CD4-positive, alpha-beta T cell treated with Interferon alpha-2 for 1 hour (primary cell): ENCODE measurements at regions not wholly inside any gene's neighbourhood (a gene's known extent, or its start where the extent isn't known, plus 50 kb on each side); places are given as distances from the start of the nearest gene placed in this dataset.

Source experiments
- DNase-seq, 2 donors: peaks; one replicate each; pipeline ENCODE4 v3.0.0-alpha.2; 2020 to 2022

DNA sequence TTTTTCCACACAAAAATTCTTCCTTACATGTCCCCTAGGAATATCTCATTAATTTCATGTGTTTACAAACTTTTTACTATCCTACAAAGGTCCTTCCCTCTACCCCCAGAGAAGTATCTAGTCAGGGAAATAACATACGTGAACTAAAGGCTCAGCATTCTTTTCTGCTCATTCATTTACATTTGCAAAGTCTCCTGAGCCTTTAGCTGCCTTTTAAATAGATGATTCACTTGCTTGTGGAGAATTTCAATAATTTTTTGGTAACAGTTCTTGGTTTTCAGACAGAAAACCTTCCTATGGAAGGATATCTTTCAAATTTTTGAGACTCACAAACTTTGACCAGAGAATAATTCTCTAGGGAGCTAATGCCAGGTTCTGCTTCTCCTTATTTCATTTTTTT is 81.5 kb upstream of the RMDN2 start:
- DNase-seq: no peak

GRCh38 chr2:37846207-37846606 is 78.9 kb upstream of the RMDN2 start:
- DNase-seq: no peak

DNA sequence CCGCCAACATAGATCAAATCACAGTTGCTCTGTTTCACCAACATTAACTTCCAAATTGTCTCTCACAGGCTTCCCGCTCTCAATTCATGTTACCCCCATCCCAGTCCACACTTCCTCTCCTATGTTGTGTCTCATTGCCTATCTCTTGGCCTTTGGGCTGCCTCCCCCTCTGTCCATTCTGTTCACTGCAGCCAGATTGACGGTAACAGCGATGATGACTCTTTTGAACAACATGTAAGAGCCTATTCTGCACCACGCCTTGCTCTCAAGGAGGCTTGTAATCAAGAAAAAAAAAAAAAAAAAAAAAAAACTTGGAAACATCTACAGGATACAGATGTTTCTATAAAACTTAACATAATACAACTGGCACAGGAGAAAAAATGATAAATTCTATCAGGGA is 77.3 kb upstream of the RMDN2 start:
- no peak for DNase-seq

- DNase-seq: no peak
Measured at GRCh38 chr2:37848451-37848850, 76.6 kb upstream of the RMDN2 start.

DNA sequence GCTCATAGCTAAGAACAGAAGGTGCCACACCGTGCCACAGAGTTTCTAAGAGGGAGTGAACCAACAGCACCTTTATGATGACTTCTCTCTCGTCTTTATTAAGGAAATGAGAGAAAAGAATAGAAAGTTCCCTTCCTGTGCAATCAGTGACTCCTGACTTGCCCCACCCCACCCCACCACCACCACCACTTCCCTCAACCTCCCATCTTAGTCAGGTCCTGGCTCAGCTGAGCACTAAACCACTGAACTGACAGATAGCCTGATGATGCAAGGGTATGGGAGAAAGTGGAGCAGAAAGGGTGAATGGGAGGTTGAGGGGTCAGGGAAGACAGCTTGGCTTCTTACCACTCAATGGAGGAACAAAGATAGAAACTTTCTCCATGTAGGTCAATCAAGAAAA is 75.2 kb upstream of the RMDN2 start:
- DNase-seq: peak in 1 of 2 donors; percentile 11

- DNase-seq: no peak
Measured at GRCh38 chr2:37851428-37851827, 73.7 kb upstream of the RMDN2 start.

GRCh38 chr2:37851828-37852584 is 73.1 kb upstream of the RMDN2 start:
- peak in 1 of 2 donors; percentile 58 for DNase-seq

DNA sequence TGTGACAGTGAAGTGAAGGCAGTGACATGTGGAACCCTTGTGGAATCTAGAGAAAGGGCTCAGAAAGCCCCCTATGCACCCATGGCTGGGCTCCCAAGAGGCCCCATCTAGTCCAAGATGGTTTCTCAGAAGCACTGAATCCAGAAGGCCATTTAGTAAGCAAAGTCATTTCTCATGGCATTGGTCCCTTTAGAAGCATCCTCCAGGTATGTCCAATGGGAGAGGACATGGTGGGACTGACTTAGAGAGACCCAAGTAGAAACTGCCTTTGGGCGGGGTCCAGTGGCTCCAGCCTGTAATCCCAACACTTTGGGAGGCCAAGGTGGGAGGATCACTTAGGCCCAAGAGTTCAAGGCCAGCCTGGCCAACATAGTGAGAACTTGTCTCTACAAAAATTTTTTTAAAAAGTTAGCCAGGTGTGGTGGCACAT is 72.5 kb upstream of the RMDN2 start:
- DNase-seq: no peak

GRCh38 chr2:37854676-37855282 is 70.3 kb upstream of the RMDN2 start:
- DNase-seq: no peak

GRCh38 chr2:37855283-37856041 is 69.6 kb upstream of the RMDN2 start:
- peak; percentile 13 to 14 for DNase-seq

- no peak for DNase-seq
Measured at GRCh38 chr2:37856101-37856751, 68.9 kb upstream of the RMDN2 start.

DNA sequence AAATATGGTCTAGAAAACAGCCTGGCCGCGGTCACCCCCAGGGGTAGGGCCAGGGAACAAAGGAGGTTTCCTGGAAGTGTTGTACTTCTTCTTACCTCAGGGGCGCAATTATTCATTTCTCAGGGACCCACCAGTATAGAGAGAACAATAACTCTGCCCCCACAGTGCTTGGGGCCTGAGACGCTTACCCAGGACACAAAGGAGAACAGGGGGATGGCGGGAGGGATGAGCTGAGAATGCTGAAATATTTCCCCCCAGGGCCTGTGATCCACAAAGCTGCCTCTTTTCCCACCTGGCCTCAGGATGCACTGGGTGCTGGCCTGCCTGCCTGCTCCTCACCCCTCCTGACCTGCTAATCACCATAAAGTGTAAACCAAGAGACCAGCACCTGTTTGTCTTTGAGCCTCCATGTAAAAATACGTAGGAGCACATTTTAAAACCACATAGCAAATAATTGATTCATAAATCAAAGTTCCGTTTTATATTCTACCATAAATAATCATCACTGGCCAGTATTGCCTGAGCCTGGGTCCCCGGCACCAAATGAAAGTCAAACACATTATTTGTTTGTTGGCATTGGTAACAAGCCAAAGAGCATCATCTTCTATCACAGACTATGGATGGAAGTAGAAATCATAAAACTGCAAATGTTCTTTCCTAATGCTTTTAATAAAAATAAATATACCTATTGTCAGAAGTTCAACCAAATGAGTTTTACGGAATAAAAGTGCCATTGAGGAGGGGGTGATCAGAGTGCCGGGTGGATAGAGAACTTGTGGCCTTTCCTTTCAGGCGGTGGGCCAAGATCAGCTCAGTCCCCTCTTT is 67.3 kb upstream of the RMDN2 start:
- no peak for DNase-seq

DNA sequence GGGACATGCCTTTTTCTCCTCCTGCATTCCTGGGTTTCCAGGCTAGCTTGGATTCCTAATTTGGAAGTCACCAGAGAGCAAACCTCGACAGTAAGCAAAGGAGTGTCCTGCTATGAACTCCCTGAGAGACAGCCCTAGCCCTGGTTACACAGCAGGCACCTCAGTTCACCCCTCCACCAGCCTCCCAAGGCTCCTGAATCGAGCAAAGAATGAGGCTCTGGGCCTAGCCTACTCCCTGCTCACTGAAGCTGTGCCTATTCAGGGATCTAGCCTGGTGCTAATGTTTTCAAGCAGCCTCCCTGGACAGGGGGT is 66.7 kb upstream of the RMDN2 start:
- DNase-seq: no peak

- DNase-seq: no peak
Measured at GRCh38 chr2:37858725-37859267, 66.3 kb upstream of the RMDN2 start.

GRCh38 chr2:37862620-37863019 is 62.5 kb upstream of the RMDN2 start:
- no peak for DNase-seq

DNA sequence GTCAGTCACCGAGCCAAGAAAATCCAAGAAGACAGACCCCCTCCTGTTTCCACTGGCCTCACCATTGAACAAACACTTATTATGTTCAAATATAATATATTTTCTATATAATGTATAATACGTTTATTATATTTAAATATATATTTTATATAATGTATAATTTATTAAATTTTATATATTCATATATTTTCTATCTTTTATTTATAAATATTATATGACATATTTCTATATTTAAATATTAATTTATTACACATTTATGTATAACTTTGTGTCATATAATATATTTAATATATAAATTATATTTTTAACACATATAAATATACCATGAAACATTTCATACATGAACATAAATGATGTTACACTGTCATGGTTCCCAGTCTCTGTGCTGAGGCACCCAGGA is 60.9 kb upstream of the RMDN2 start:
- DNase-seq: no peak

GRCh38 chr2:37865640-37866039 is 59.4 kb upstream of the RMDN2 start:
- no peak for DNase-seq

DNA sequence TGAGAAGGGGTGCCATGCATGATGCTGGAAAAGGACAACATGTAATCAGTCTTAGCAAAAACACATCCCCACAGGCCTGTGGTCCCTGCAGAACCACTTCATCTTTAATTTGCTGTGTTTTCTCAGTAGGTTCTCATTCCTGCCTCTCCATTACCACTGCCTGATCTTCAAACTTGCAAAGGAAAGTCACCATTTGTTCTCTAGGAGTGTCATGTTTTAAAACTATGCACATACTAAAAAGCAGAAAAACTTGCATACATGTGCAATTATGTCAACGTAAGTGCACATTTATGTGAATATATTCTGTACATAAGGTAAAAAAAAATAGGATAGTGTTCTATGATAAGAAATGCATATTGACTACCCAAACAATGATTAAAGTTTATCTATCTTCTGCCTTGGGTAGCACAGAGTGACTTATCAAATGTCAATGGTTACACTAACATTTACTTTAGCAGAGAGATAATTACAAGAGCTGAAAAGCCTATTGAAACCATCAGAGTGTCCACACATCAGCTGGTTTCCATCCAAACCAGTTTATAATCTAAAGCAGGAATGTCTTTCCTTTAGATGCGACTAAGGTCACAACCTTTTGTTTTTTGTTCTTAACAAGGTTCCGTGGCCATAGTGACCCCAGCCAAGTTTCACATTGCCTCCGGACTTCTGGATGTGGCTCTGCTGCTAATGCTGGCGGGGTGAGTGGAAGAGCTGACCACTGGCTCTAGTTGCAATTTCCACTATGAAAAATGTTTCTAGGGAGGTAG is 58.7 kb upstream of the RMDN2 start:
- DNase-seq: no peak

GRCh38 chr2:37867166-37867565 is 57.9 kb upstream of the RMDN2 start:
- no peak for DNase-seq

- DNase-seq: no peak
Measured at GRCh38 chr2:37868866-37869265, 56.2 kb upstream of the RMDN2 start.

DNA sequence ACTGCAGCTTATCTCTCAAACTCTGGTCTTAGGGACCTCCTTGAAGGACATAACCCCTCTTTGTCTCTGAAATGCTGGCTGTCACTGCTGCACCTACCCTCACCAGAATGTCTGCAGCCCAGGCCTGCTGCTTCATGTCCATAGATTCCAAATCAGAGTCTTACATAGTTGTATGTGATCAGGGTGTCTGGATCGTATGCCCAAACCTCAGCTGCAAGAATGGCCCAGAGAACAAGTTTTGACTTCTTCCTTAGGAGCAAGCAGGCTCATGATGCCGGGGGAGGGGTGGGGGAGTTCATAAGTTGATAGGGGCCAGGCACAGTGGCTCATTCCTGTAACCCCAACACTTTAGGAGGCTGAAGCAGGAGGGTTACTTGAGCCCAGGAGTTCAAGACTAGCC is 55.8 kb upstream of the RMDN2 start:
- DNase-seq: no peak

- no peak for DNase-seq
Measured at GRCh38 chr2:37869771-37870170, 55.3 kb upstream of the RMDN2 start.
